Muscle layer of duodenum (tissue), 2 donors: ENCODE measurements at regions not wholly inside any gene's neighbourhood (a gene's known extent, or its start where the extent isn't known, plus 50 kb on each side); places are given as distances from the start of the nearest gene placed in this dataset.

ENCODE experiments used
- H3K27ac ChIP-seq: one replicate; pipeline ENCODE4 v1.7.0; 2013; ENCODE audit warnings: mild to moderate bottlenecking, low read length
- H3K27me3 ChIP-seq: one replicate; pipeline ENCODE4 v1.7.0; 2013; ENCODE audit warnings: low read depth, mild to moderate bottlenecking, control low read depth, low read length
- H3K36me3 ChIP-seq, 2 donors: one replicate each; pipeline ENCODE4 v1.7.0; 2013; ENCODE audit warnings: low read length in 2 of 2, control low read depth in 1 of 2, mild to moderate bottlenecking in 1 of 2; ENCODE audit not compliant: insufficient read depth in 2 of 2, control insufficient read depth in 1 of 2
- H3K4me1 ChIP-seq, 2 donors: one replicate each; pipeline ENCODE4 v1.7.0; 2013; ENCODE audit warnings: low read length in 2 of 2, mild to moderate bottlenecking in 2 of 2, control low read depth in 1 of 2, moderate library complexity in 1 of 2; ENCODE audit not compliant: insufficient read depth in 2 of 2, control insufficient read depth in 1 of 2
- H3K4me3 ChIP-seq, 2 donors: one replicate each; pipeline ENCODE4 v1.7.0; 2013; ENCODE audit warnings: low read length in 2 of 2, low read depth in 1 of 2, mild to moderate bottlenecking in 1 of 2
- H3K9me3 ChIP-seq, 2 donors: one replicate each; pipeline ENCODE4 v1.7.0; 2013; ENCODE audit warnings: low read length in 2 of 2, control low read depth in 1 of 2, mild to moderate bottlenecking in 1 of 2; ENCODE audit not compliant: control insufficient read depth in 1 of 2
- donor health status: healthy.

DNA sequence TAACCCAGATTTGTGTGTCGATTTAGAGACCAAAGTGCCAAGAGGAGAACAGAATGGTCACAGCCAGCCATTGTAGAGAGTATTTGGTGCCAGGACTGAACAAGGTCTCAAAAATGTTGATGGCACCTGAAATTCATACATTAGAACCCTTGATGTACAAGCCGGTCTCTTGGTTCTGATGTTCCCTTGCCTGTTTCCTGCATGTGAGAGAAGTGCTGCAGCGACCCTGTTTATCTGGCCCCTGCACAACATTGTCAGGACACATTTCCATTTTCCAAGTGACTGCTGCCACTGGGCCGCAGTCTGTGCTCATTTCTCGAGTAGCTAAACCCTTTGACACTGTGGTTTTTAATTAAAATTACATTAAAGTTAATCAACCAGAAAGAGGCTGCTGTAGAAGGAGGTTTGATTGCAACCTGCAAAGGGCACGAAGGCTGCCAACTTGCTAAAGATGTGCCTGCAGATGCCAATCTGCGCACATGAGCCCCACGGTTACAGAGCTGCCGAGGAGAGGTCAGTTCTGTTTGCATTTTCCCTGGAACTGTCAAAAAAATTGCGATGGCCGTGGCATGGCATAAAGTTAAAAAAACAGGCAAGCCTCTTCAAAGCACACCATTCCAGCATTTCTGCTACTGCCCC lies 136.4 kb upstream of the CMC1 start:
- Histone ChIP-seq H3K27me3 (no peaks in the 10 kb centered on the region), H3K9me3 (peaks cover 4% of the 10 kb centered on the region in 2 donors), H3K4me3 (no peak overlapping the region), H3K27ac (no peak overlapping the region), H3K36me3 (no peaks in the 10 kb centered on the region), H3K4me1 (no peaks in the 10 kb centered on the region)

GRCh38 chr3:28109829-28110228 lies 131.6 kb upstream of the CMC1 start:
- no peaks in the 10 kb centered on the region for H3K36me3 ChIP-seq
- no peak overlapping the region for H3K27ac ChIP-seq
- no peaks in the 10 kb centered on the region for H3K9me3 ChIP-seq
- no peak overlapping the region for H3K4me3 ChIP-seq
- no peaks in the 10 kb centered on the region for H3K4me1 ChIP-seq
- no peaks in the 10 kb centered on the region for H3K27me3 ChIP-seq

DNA sequence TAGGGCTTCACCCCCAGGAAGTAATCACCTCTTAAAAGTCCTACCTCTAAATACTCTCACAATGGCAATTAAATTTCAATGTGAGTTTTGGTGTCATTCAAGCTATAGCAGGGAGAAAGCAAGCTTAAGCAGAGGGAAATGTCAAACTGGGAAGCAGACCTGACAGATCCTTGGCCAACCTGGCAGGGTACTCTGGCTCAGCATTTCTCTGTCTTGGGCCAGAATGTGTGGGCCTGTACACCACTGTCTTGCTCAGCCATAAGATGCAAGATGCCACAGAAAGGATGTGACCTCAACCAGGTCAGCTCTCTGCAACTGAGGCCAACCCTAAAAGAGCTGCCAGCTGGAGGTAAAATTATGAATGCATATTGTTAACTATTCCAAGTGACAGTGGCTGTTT lies 130.6 kb upstream of the CMC1 start:
- Histone ChIP-seq H3K36me3 (no peaks in the 10 kb centered on the region), H3K9me3 (no peaks in the 10 kb centered on the region), H3K4me1 (no peaks in the 10 kb centered on the region), H3K27ac (no peak overlapping the region), H3K27me3 (no peaks in the 10 kb centered on the region), H3K4me3 (no peak overlapping the region)

- H3K9me3 ChIP-seq = no peaks in the 10 kb centered on the region
- H3K36me3 ChIP-seq = no peaks in the 10 kb centered on the region
- no peak overlapping the region for H3K27ac ChIP-seq
- H3K27me3 ChIP-seq = no peaks in the 10 kb centered on the region
- no peak overlapping the region for H3K4me3 ChIP-seq
- H3K4me1 ChIP-seq = no peaks in the 10 kb centered on the region
Measured at GRCh38 chr3:28114893-28115292, 126.5 kb upstream of the CMC1 start.

DNA sequence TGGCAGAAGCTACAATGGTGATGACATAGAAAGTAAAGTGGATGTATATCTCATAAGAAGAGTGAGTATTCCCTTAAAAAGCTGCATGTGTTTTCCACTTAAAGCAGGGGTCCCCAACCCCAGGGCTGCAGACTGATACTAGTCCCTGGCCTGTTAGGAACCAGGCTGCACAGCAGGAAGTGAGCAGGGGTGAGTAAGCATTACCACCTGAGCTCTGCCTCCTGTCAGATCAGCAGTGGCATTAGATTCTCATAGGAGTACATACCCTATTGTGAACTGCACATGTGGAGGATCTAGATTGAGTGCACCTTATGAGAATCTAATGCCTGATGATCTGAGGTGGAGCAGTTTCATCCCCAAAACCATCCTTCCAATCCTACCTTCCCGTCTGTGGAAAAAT lies 126.1 kb upstream of the CMC1 start:
- no peaks in the 10 kb centered on the region for H3K4me1 ChIP-seq
- no peaks in the 10 kb centered on the region for H3K36me3 ChIP-seq
- no peak overlapping the region for H3K27ac ChIP-seq
- H3K27me3 ChIP-seq = no peaks in the 10 kb centered on the region
- H3K4me3 ChIP-seq = no peak overlapping the region
- H3K9me3 ChIP-seq = no peaks in the 10 kb centered on the region

DNA sequence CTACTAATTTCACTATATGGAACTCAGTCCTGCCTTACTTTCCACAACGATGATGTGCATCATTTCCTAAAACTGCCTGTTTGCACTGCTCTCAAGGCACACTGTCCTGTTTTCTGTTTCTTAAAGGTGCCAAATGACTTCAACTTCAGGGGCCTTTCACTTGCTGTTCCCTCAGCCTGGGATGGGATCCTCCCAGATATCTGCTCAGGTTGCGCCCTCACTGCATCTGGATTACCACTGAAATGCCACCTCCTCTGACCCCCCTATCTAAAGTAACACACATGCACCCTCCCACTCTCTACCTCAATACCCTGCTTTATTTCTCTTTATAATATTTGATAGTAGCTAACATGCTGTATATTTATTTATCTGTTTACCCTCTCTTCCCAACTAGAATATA lies 123.8 kb upstream of the CMC1 start:
- Histone ChIP-seq H3K4me3 (no peak overlapping the region), H3K9me3 (no peaks in the 10 kb centered on the region), H3K36me3 (no peaks in the 10 kb centered on the region), H3K4me1 (no peaks in the 10 kb centered on the region), H3K27me3 (no peaks in the 10 kb centered on the region), H3K27ac (no peak overlapping the region)

DNA sequence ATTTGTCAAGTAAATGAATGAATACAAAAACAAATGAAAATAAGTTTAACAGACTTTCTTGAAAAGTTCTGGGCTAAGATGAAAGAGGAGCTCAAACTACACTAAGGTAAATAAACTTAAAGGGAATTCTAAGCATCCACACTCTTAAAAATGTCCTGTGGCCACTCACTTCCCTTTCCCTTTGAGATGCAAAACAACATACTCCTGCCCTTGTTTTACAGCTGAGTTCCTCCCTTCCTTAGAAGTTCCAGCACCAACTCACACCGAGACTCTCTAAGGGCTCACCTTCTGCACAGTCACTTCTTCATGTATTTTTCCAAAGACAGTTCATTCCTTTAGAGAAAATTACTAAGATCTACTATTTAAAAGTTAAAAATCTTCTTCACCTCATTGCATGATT lies 123.3 kb upstream of the CMC1 start:
- Histone ChIP-seq H3K27me3 (no peaks in the 10 kb centered on the region), H3K27ac (no peak overlapping the region), H3K36me3 (no peaks in the 10 kb centered on the region), H3K4me3 (no peak overlapping the region), H3K4me1 (no peaks in the 10 kb centered on the region), H3K9me3 (no peaks in the 10 kb centered on the region)

DNA sequence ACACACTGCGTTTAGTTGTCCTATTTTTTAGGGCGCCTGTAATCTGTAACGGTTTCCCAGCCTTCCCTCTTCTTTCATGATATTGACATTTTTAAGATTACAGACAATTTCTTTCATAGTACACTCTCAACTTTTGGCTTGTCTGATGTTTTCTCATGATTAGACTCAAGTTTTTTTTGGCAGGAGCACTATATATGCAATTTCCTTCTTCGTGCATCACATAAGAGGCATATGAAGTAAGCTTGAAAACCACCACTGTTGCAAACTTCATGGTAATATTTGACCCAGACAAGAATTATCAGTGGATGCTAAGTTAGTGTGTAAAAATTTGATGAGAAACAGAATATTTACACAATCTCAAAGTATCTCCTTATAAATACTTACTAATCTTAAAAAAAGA lies 119.2 kb upstream of the CMC1 start:
- Histone ChIP-seq H3K4me3 (no peak overlapping the region), H3K9me3 (no peaks in the 10 kb centered on the region), H3K27me3 (no peaks in the 10 kb centered on the region), H3K4me1 (no peaks in the 10 kb centered on the region), H3K36me3 (no peaks in the 10 kb centered on the region), H3K27ac (no peak overlapping the region)

GRCh38 chr3:28124882-28125281 lies 116.5 kb upstream of the CMC1 start:
- H3K36me3 ChIP-seq = no peaks in the 10 kb centered on the region
- no peaks in the 10 kb centered on the region for H3K9me3 ChIP-seq
- no peak overlapping the region for H3K4me3 ChIP-seq
- no peaks in the 10 kb centered on the region for H3K27me3 ChIP-seq
- H3K27ac ChIP-seq = no peak overlapping the region
- H3K4me1 ChIP-seq = no peaks in the 10 kb centered on the region

- Histone ChIP-seq H3K27me3 (no peaks in the 10 kb centered on the region), H3K4me3 (no peak overlapping the region), H3K9me3 (no peaks in the 10 kb centered on the region), H3K36me3 (no peaks in the 10 kb centered on the region), H3K27ac (no peak overlapping the region), H3K4me1 (no peaks in the 10 kb centered on the region)
Measured at GRCh38 chr3:28125342-28125741, 116.1 kb upstream of the CMC1 start.

- no peaks in the 10 kb centered on the region for H3K27me3 ChIP-seq
- no peak overlapping the region for H3K27ac ChIP-seq
- no peaks in the 10 kb centered on the region for H3K4me1 ChIP-seq
- no peak overlapping the region for H3K4me3 ChIP-seq
- H3K9me3 ChIP-seq = no peaks in the 10 kb centered on the region
- no peaks in the 10 kb centered on the region for H3K36me3 ChIP-seq
Measured at GRCh38 chr3:28130836-28131235, 110.6 kb upstream of the CMC1 start.

DNA sequence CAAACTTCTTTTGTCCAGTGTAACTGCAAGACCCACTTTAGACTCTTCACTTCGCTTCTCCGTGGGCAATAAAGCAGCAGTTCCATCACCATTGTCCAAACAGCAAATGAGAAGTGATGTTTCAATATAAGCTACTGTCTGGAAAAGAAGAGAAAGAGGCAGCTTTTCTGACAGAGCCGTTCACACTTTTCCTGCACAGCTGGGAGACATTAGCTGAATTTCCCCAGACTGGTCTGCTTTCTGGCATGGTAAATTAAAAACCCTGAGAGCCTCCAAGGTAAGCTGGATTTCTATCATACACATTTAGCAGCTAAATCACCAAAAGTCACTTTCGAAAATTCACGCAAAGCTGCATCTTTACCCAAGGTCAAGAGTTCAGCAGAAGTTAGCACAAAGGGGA lies 108.5 kb upstream of the CMC1 start:
- Histone ChIP-seq H3K36me3 (no peaks in the 10 kb centered on the region), H3K9me3 (no peaks in the 10 kb centered on the region), H3K4me1 (no peaks in the 10 kb centered on the region)

More for the DNA sequence above, 108.5 kb upstream of the CMC1 start:
- no peak overlapping the region for H3K4me3 ChIP-seq
- H3K27ac ChIP-seq = no peak overlapping the region
- H3K27me3 ChIP-seq = no peaks in the 10 kb centered on the region
